Jurkat, Clone E6-1 (cell line): ENCODE measurements at regions not wholly inside any gene's neighbourhood (a gene's known extent, or its start where the extent isn't known, plus 50 kb on each side); places are given as distances from the start of the nearest gene placed in this dataset.
"Not testable (repeated sequence)": the region's sequence is repeated elsewhere in the genome, so short reads cannot be mapped to it uniquely, and the experiment has no call there.

Experiments used
- DNase-seq: peaks from one replicate; pipeline ENCODE4 v3.0.0-alpha.2; 2011; ENCODE audit warnings: low read depth, low spot score
- H3K4me3 ChIP-seq: 2 replicates; pipeline ENCODE4 v1.5.1; 2011; ENCODE audit warnings: mild to moderate bottlenecking, low read length, control low read depth, moderate library complexity

DNA sequence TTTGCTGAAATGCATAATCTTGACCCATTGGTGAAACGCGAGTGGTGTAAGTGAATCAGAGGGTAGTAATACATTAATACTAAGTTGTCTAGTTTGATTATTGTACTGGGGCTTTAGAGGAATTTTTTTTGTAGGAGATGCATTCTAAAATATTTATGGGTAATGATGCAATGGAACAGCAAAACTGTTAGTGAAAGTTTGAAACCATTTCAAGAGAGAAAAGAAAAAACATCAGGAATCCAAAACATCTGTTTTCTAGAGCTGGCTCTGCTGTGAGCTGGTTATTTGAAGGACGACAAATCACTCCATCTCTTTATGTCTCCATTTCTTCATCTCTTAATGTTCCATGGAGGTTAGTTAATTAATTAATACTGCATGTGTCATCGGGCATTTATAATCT, 351.9 kb upstream of the FAT1 start:
- DNase-seq: no peak
- no peak overlapping the region for H3K4me3 ChIP-seq

GRCh38 chr4:187077744-187078401, 354.2 kb upstream of the FAT1 start:
- no peak overlapping the region for H3K4me3 ChIP-seq
- DNase-seq: no peak

DNA sequence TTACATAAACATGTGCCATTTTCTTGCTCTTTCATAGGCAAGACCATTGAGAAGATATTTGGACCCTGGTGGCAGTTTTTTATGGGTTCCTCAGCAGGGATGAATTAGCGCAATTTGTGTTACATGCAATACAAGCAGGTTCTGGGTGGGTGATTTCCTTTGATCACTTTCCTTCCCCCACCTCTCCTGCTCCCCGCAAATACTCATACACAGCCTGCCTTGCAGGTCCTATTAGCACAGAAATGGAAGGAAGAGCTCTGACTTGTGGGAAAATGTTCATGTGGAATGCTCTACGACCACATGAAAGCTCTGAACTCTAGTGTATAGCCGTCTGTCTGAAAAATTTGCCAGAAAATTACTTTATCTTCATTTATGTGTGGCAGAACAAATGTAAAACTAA, 361.0 kb upstream of the FAT1 start:
- DNase-seq: no peak

GRCh38 chr4:187085339-187085738, 361.7 kb upstream of the FAT1 start:
- H3K4me3 ChIP-seq: no peak overlapping the region
- no peak for DNase-seq

More for the DNA sequence above, 361.0 kb upstream of the FAT1 start:
- H3K4me3 ChIP-seq: no peak overlapping the region

GRCh38 chr4:187086151-187086550, 362.5 kb upstream of the FAT1 start:
- no peak for DNase-seq
- no peak overlapping the region for H3K4me3 ChIP-seq

DNA sequence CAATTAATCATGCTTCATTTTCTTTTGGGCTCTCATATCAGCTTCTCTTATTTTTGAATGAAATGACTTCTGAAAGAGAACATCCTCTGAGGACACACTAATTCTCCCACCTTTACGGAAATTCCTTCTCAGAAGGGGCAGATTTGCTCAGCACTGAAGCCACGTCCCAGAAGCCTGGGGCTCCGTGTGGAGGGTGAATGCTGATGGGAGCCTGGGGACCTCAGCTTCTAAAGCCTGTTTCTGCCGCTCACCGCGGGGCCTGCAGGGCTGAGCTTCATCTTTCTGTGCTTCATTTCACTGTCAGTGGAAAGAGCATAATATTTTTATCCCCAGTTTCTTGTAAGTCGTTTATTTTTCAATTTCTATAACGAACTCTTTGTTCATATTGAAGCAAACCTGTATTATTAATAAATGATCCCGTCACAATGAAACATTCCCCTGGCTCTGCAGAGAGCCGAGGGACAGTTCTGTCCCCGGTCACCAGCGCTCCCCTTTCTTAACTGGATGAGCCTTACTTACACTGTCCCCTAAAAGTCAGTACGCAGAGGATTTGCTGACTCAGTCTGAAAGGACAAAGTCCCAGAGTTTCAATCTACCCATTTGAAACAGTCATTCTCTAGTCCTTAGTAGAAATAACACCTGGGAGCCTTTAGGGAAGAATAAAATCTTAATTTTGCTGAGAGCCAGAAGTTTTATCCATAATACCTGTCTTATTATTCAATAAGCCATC, 364.6 kb upstream of the FAT1 start:
- no peak for DNase-seq
- H3K4me3 ChIP-seq: no peak overlapping the region

- no peak overlapping the region for H3K4me3 ChIP-seq
- no peak for DNase-seq
These were observed 366.7 kb upstream of the FAT1 start for GRCh38 chr4:187090401-187090800.

DNA sequence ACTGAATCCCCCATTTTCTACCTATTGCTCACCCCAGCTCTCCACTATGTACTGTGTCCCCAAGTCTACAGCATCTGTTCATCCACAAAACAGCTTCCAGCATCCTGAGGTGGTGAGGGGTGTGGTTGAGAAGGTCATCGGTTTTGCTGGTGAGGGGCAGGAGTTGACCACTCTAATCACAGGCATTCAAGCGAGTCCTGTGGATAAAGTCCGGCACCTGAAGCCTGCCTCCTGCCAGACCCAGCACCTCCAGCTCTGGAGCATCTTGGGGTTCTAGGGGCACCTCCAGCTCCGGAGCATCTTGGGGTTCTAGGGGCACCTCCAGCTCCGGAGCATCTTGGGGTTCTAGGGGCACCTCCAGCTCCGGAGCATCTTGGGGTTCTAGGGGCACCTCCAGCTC, 367.2 kb upstream of the FAT1 start:
- H3K4me3 ChIP-seq, DNase-seq: not testable (repeated sequence)

- H3K4me3 ChIP-seq: no peak overlapping the region
- no peak for DNase-seq
These were observed 370.5 kb upstream of the FAT1 start for GRCh38 chr4:187094144-187094543.

DNA sequence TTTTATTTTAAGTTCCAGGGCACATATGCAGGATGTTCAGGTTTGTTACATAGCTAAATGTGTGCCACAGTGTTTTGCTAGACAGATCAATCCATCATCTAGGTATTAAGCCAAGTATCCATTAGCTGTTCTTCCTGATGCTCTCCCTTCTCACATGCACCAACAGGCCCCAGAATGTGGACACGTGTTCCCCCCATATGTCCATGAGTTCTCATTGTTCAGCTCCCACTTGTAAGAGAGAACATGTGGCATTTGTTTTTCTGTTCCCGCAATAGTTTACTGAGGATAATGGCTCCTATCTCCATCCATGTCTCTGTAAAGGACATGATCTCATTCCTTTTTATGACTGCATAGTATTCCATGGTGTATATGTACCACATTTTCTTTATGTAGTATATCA, 374.8 kb upstream of the FAT1 start:
- no peak for DNase-seq
- no peak overlapping the region for H3K4me3 ChIP-seq

DNA sequence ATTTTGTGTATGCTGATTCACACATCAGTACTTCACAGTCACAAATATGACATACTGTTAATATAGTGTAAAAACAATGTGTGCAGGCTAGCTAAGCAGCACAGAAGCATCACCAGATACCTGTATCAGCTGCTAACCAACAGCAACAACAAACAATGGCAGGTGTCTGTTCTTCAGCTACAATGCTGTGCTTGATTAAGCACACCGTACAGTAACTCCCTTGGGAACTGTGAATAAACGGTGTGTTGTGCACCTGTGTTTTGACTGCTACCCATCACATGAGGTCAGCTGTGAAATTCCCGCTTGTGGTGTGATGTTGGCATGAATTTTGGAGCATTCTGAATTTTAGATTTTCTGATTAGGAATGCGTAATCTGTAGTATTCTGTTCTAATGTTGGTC, 379.7 kb upstream of the FAT1 start:
- H3K4me3 ChIP-seq: no peak overlapping the region
- no peak for DNase-seq

DNA sequence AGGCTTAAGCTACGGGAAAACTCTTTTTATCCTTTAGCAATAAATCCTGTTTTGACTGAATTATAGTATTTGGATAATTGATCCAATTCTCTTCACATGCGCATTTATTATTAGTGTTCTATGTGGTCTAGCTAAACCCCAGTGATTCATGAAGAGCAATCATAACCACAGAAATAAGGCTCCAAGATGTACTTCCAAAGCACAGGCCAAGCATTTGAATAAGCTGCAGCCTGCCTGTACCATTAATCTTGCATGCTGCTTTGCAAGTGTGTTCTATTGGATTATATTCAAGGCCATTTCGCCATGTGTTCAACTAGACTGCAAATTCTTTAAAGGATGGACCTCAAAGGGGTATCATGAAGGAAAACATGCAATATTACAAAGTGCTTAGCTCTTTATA, 385.2 kb upstream of the FAT1 start:
- H3K4me3 ChIP-seq: no peak overlapping the region
- DNase-seq: no peak

GRCh38 chr4:187109636-187110035, 386.0 kb upstream of the FAT1 start:
- no peak overlapping the region for H3K4me3 ChIP-seq

GRCh38 chr4:187118166-187118565, 394.5 kb upstream of the FAT1 start:
- no peak for DNase-seq
- H3K4me3 ChIP-seq: no peak overlapping the region

More at GRCh38 chr4:187109636-187110035, 386.0 kb upstream of the FAT1 start:
- no peak for DNase-seq

GRCh38 chr4:187118602-187119120, 395.0 kb upstream of the FAT1 start:
- no peak overlapping the region for H3K4me3 ChIP-seq
- DNase-seq: no peak

GRCh38 chr4:187124331-187124730, 400.7 kb upstream of the FAT1 start:
- no peak for DNase-seq
- H3K4me3 ChIP-seq: no peak overlapping the region

GRCh38 chr4:187125062-187125461, 401.4 kb upstream of the FAT1 start:
- DNase-seq: no peak
- no peak overlapping the region for H3K4me3 ChIP-seq

DNA sequence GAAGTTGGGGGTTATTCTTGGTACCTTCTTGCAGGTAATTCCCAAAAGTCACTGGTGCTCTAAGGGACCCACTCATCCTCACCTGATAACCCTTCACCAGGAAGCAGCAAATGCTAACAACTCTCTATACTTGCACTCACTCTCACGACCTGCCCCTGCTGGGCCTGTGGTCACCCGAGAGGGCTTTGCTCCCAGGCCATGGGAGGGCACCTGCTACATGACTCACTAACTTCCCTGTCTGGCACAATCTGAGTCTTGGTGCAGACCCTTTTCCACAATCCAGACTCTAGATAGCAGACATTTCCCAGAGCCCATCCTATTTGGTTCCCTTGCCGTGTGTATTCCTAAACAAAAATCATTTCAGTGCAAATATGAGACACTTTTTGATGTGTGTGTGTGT, 403.8 kb upstream of the FAT1 start:
- no peak for DNase-seq
- no peak overlapping the region for H3K4me3 ChIP-seq

DNA sequence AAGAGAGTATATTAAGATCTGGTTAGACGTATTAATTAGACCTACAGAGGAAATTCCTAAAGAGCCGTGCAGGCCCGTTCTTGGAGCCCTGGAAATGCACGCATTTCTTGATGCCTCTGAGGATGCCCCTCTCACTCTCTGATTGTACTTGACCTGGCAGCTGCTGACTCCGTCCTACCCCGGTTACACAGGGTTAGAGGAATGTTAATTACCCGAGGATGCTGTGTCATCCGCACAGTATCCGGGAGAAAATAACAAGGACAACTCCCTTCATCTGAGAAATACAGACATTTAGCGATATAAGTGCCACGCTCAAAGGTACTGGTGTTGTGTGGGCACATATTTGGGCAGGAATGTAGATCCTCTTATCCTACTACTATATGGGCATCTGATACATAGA, 404.6 kb upstream of the FAT1 start:
- DNase-seq: no peak
- no peak overlapping the region for H3K4me3 ChIP-seq

- no peak for DNase-seq
- H3K4me3 ChIP-seq: no peak overlapping the region
These were observed 405.3 kb upstream of the FAT1 start for GRCh38 chr4:187128976-187129375.

- H3K4me3 ChIP-seq, DNase-seq: not testable (repeated sequence)
These were observed 408.2 kb upstream of the FAT1 start for GRCh38 chr4:187131826-187132225.
